Keratinocyte (primary cell): ENCODE measurements at regions not wholly inside any gene's neighbourhood (a gene's known extent, or its start where the extent isn't known, plus 50 kb on each side); places are given as distances from the start of the nearest gene placed in this dataset.

Experiments used
- DNase-seq: peaks from one replicate; pipeline ENCODE4 v3.0.0-alpha.2; 2011; ENCODE audit warnings: low read depth, missing footprints, low spot score
- FAIRE-seq: peaks from 2 replicates; lab custom pipeline; 2011; peaks lifted over from hg19 to GRCh38; lab: Jason Lieb, UNC
- H2AFZ ChIP-seq: 2 replicates; pipeline ENCODE4 v1.6.0; 2012; ENCODE audit warnings: low read length, control low read depth, inconsistent platforms; ENCODE audit not compliant: control insufficient read depth
- H3K27ac ChIP-seq: 2 replicates; pipeline ENCODE4 v1.5.1; 2011; ENCODE audit warnings: low read length; ENCODE audit not compliant: control insufficient read depth, insufficient read depth
- H3K27me3 ChIP-seq: 3 replicates; pipeline ENCODE4 v1.6.0; 2011; ENCODE audit warnings: low read length; ENCODE audit not compliant: control insufficient read depth, insufficient read depth; ENCODE audit errors: extremely low read depth
- H3K36me3 ChIP-seq, 2 experiments: 2 replicates in 1 of 2; 3 replicates in 1 of 2; pipeline ENCODE4 v1.5.1; 2011; ENCODE audit warnings: low read length in 2 of 2, mild to moderate bottlenecking in 1 of 2; ENCODE audit not compliant: control insufficient read depth in 2 of 2, insufficient read depth in 2 of 2; ENCODE audit errors: extremely low read depth in 1 of 2
- H3K4me1 ChIP-seq: 3 replicates; pipeline ENCODE4 v1.5.1; 2011; ENCODE audit warnings: low read length; ENCODE audit not compliant: control insufficient read depth, insufficient read depth; ENCODE audit errors: extremely low read depth
- H3K4me2 ChIP-seq: 3 replicates; pipeline ENCODE4 v1.6.0; 2011; ENCODE audit warnings: low read depth, low read length; ENCODE audit not compliant: control insufficient read depth, insufficient read depth; ENCODE audit errors: extremely low read depth
- H3K4me3 ChIP-seq, 3 experiments: fragments of 200-600 bp in 1 of 3; sonication (generic) in 1 of 3; 2 replicates in 2 of 3; 3 replicates in 1 of 3; pipeline ENCODE4 v1.5.1; 2011 to 2016; ENCODE audit warnings: low read length in 3 of 3, mild to moderate bottlenecking in 3 of 3, control low read depth in 2 of 3, inconsistent platforms in 1 of 3, low read depth in 1 of 3, mixed read lengths in 1 of 3, mixed run types in 1 of 3, moderate library complexity in 1 of 3; ENCODE audit not compliant: control insufficient read depth in 2 of 3, insufficient read depth in 2 of 3; ENCODE audit errors: extremely low read depth in 1 of 3
- H3K79me2 ChIP-seq: 2 replicates; pipeline ENCODE4 v1.6.0; 2012; ENCODE audit warnings: low read length; ENCODE audit not compliant: control insufficient read depth, insufficient read depth
- H3K9ac ChIP-seq: 3 replicates; pipeline ENCODE4 v1.6.0; 2011; ENCODE audit warnings: low read length; ENCODE audit not compliant: control insufficient read depth, insufficient read depth; ENCODE audit errors: extremely low read depth
- H3K9me1 ChIP-seq: 3 replicates; pipeline ENCODE4 v1.6.0; 2011; ENCODE audit warnings: low read length; ENCODE audit not compliant: control insufficient read depth, insufficient read depth; ENCODE audit errors: extremely low read depth
- H3K9me3 ChIP-seq: 2 replicates; pipeline ENCODE4 v1.5.1; 2012; ENCODE audit warnings: low read depth, low read length; ENCODE audit not compliant: control insufficient read depth
- H4K20me1 ChIP-seq: 3 replicates; pipeline ENCODE4 v1.6.0; 2011; ENCODE audit warnings: low read length; ENCODE audit not compliant: control insufficient read depth, insufficient read depth; ENCODE audit errors: extremely low read depth
- EZH2 ChIP-seq: IDR thresholded peaks from one replicate; pipeline ENCODE4 v1.6.1; 2012; ENCODE audit warnings: inconsistent platforms, mild to moderate bottlenecking, low read length, moderate library complexity
- dilution Hi-C: fragments of 300-500 bp; cut with MboI; formaldehyde crosslinking; loops from one replicate; pipeline ENCODE4 v1.7.0; 2020; ENCODE audit warnings: low sequenced_read_pairs; ENCODE audit not compliant: extremely low pct_ligation_motif_present
- TF ChIP-seq, protein P1 (sequence below), 3 experiments: IDR thresholded peaks in 1 of 3; conservative IDR thresholded peaks in 1 of 3; optimal IDR thresholded peaks in 1 of 3; 2 replicates in 2 of 3; 3 replicates in 1 of 3; pipeline versions ENCODE3 to v1.5.1; 2011; ENCODE audit warnings: low read length in 3 of 3, mild to moderate bottlenecking in 3 of 3, moderate library complexity in 2 of 3, control low read depth in 1 of 3, inconsistent platforms in 1 of 3; ENCODE audit not compliant: insufficient read depth in 2 of 3; ENCODE audit errors: extremely low read depth in 1 of 3

DNA sequence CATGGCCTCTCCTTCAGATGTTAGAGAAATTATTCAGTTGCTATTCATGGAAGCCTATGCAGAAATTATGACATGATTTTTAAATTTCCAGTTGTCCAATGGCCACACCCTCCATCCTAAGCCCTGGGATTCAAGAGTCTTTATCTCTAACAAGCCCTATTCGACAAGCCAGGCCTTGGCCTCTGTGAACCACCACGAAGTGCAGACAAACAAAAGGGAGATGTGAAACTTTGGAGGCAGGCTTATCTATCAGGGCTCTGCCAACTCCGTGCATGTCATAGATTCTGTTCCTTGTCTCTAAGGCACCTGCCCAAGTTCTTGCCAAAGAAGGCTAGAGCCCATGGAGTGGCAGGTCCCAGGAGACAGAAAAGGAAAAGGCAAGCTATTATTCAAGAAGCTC is 212.4 kb upstream of the ADAMTS9 start:
- H3K4me2 ChIP-seq: no peak overlapping the region
- peaks cover 3% of the 10 kb centered on the region for H3K4me1 ChIP-seq
- TF ChIP-seq EZH2: no peak
- TF ChIP-seq, protein P1, sequence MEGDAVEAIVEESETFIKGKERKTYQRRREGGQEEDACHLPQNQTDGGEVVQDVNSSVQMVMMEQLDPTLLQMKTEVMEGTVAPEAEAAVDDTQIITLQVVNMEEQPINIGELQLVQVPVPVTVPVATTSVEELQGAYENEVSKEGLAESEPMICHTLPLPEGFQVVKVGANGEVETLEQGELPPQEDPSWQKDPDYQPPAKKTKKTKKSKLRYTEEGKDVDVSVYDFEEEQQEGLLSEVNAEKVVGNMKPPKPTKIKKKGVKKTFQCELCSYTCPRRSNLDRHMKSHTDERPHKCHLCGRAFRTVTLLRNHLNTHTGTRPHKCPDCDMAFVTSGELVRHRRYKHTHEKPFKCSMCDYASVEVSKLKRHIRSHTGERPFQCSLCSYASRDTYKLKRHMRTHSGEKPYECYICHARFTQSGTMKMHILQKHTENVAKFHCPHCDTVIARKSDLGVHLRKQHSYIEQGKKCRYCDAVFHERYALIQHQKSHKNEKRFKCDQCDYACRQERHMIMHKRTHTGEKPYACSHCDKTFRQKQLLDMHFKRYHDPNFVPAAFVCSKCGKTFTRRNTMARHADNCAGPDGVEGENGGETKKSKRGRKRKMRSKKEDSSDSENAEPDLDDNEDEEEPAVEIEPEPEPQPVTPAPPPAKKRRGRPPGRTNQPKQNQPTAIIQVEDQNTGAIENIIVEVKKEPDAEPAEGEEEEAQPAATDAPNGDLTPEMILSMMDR (optimal IDR thresholded peaks at IDR 0.05 in 1 of 3, IDR thresholded peaks at IDR 0.05 in 1 of 3, conservative IDR thresholded peaks at IDR 0.05 in 1 of 3; ENCODE audit: extremely low read depth in 1 of 3, insufficient read depth in 2 of 3, low read length in 3 of 3): no peak
- DNase-seq (no peak), FAIRE-seq (no peak)
- dilution Hi-C loops: no loop called here
- H3K79me2 ChIP-seq: no peaks in the 10 kb centered on the region
- H3K9me1 ChIP-seq: no peaks in the 10 kb centered on the region
- no peaks in the 10 kb centered on the region for H3K9me3 ChIP-seq
- no peak overlapping the region for H3K27ac ChIP-seq
- H2AFZ ChIP-seq: no peak overlapping the region
- no peaks in the 10 kb centered on the region for H4K20me1 ChIP-seq
- H3K9ac ChIP-seq: no peak overlapping the region
- H3K27me3 ChIP-seq: no peaks in the 10 kb centered on the region
- H3K4me3 ChIP-seq: no peak overlapping the region
- no peaks in the 10 kb centered on the region for H3K36me3 ChIP-seq

DNA sequence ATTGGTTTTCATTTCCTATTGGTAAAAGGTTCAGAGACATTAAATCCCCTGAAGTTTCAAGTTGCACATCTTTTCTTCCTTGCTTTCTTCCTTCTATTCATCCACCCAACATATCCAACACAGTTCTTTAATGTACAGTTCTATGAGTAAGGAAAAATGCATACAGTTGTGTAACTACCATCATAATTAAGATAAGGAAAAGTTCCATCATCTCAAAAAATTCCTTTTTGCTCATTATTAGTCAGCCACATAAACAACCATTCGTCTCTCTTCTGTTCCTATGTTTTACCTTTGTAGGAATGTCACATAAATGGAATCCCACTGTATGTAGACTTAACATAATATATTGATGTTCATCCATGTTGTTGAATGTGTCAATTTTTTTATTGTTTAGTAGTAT is 211.1 kb upstream of the ADAMTS9 start:
- H3K9ac ChIP-seq: no peak overlapping the region
- no peaks in the 10 kb centered on the region for H4K20me1 ChIP-seq
- DNase-seq: no peak
- no peak overlapping the region for H3K4me3 ChIP-seq
- no peaks in the 10 kb centered on the region for H3K79me2 ChIP-seq
- FAIRE-seq: no peak
- no peaks in the 10 kb centered on the region for H3K36me3 ChIP-seq
- H2AFZ ChIP-seq: no peak overlapping the region
- no peak overlapping the region for H3K4me2 ChIP-seq
- dilution Hi-C loops: no loop called here
- no peak overlapping the region for H3K27ac ChIP-seq
- TF ChIP-seq EZH2: no peak
- TF ChIP-seq, protein P1 (optimal IDR thresholded peaks at IDR 0.05 in 1 of 3, IDR thresholded peaks at IDR 0.05 in 1 of 3, conservative IDR thresholded peaks at IDR 0.05 in 1 of 3; ENCODE audit: extremely low read depth in 1 of 3, insufficient read depth in 2 of 3, low read length in 3 of 3): no peak
- H3K27me3 ChIP-seq: no peaks in the 10 kb centered on the region
- no peaks in the 10 kb centered on the region for H3K9me3 ChIP-seq
- no peaks in the 10 kb centered on the region for H3K9me1 ChIP-seq
- H3K4me1 ChIP-seq: peaks cover 3% of the 10 kb centered on the region
